ENCODE measurements at regions not wholly inside any gene's neighbourhood (a gene's known extent, or its start where the extent isn't known, plus 50 kb on each side); places are given as distances from the start of the nearest gene placed in this dataset.
A peak's percentile ranks its signal among the peaks of the same experiment; 100 is the strongest.

- WGBS, 3 donors = 15 to 44% (median 25%) methylated on average over 2 of the region's 2 CpGs
- FAIRE-seq (no peak), DNase-seq (no peak)
- Histone ChIP-seq H3K4me1 (ENCODE audit: control insufficient read depth in 3 of 3, insufficient read depth in 2 of 3, low read depth in 1 of 3, low read length in 2 of 3) (no peaks in the 10 kb centered on the region), H3K4me3 (ENCODE audit: low read depth in 1 of 3, low read length in 3 of 3) (no peak overlapping the region), H3K9me3 (ENCODE audit: control insufficient read depth in 2 of 2, insufficient read depth in 1 of 2, low read depth in 1 of 2, low read length in 1 of 2) (no peaks in the 10 kb centered on the region), H3K27me3 (ENCODE audit: control insufficient read depth in 3 of 3, insufficient read depth in 3 of 3, low read length in 3 of 3) (no peaks in the 10 kb centered on the region), H3K36me3 (ENCODE audit: control insufficient read depth in 3 of 3, insufficient read depth in 2 of 3, low read depth in 1 of 3, low read length in 3 of 3) (no peaks in the 10 kb centered on the region), H3K27ac (ENCODE audit: low read depth in 1 of 3, low read length in 2 of 3) (no peak overlapping the region)
These were observed 848.7 kb upstream of the NXPH2 start for GRCh38 chr2:139628931-139629330.

GRCh38 chr2:139626128-139626527, 845.9 kb upstream of the NXPH2 start:
- Histone ChIP-seq H3K4me3 (ENCODE audit: low read depth in 1 of 3, low read length in 3 of 3) (no peak overlapping the region), H3K27ac (ENCODE audit: low read depth in 1 of 3, low read length in 2 of 3) (no peak overlapping the region), H3K27me3 (ENCODE audit: control insufficient read depth in 3 of 3, insufficient read depth in 3 of 3, low read length in 3 of 3) (no peaks in the 10 kb centered on the region), H3K9me3 (ENCODE audit: control insufficient read depth in 2 of 2, insufficient read depth in 1 of 2, low read depth in 1 of 2, low read length in 1 of 2) (peaks cover 0 to 1% of the 10 kb centered on the region in 2 donors), H3K36me3 (ENCODE audit: control insufficient read depth in 3 of 3, insufficient read depth in 2 of 3, low read depth in 1 of 3, low read length in 3 of 3) (no peaks in the 10 kb centered on the region), H3K4me1 (ENCODE audit: control insufficient read depth in 3 of 3, insufficient read depth in 2 of 3, low read depth in 1 of 3, low read length in 2 of 3) (no peaks in the 10 kb centered on the region)
- FAIRE-seq (no peak), DNase-seq (no peak)
- 84 to 92% (median 87%) methylated on average over 3 of the region's 3 CpGs for WGBS, 3 donors

- FAIRE-seq = no peak
- WGBS, 3 donors = 65 to 76% (median 73%) methylated on average over 1 of the region's 1 CpG
- no peak for DNase-seq
These were observed 842.5 kb upstream of the NXPH2 start for GRCh38 chr2:139622691-139623090.

GRCh38 chr2:139617747-139618146, 837.6 kb upstream of the NXPH2 start:
- no peaks in the 10 kb centered on the region for H3K36me3 ChIP-seq (ENCODE audit: control insufficient read depth in 3 of 3, insufficient read depth in 2 of 3, low read depth in 1 of 3, low read length in 3 of 3)
- FAIRE-seq (no peak), DNase-seq (no peak)
- peaks cover 0 to 7% of the 10 kb centered on the region in 2 donors for H3K9me3 ChIP-seq (ENCODE audit: control insufficient read depth in 2 of 2, insufficient read depth in 1 of 2, low read depth in 1 of 2, low read length in 1 of 2)
- no peaks in the 10 kb centered on the region for H3K27me3 ChIP-seq (ENCODE audit: control insufficient read depth in 3 of 3, insufficient read depth in 3 of 3, low read length in 3 of 3)
- no peak overlapping the region for H3K4me3 ChIP-seq (ENCODE audit: low read depth in 1 of 3, low read length in 3 of 3)
- H3K4me1 ChIP-seq (ENCODE audit: control insufficient read depth in 3 of 3, insufficient read depth in 2 of 3, low read depth in 1 of 3, low read length in 2 of 3) = no peaks in the 10 kb centered on the region
- H3K27ac ChIP-seq (ENCODE audit: low read depth in 1 of 3, low read length in 2 of 3) = no peak overlapping the region

More at GRCh38 chr2:139622691-139623090, 842.5 kb upstream of the NXPH2 start:
- Histone ChIP-seq H3K36me3 (ENCODE audit: control insufficient read depth in 3 of 3, insufficient read depth in 2 of 3, low read depth in 1 of 3, low read length in 3 of 3) (no peaks in the 10 kb centered on the region), H3K9me3 (ENCODE audit: control insufficient read depth in 2 of 2, insufficient read depth in 1 of 2, low read depth in 1 of 2, low read length in 1 of 2) (peaks cover 0 to 7% of the 10 kb centered on the region in 2 donors), H3K27me3 (ENCODE audit: control insufficient read depth in 3 of 3, insufficient read depth in 3 of 3, low read length in 3 of 3) (no peaks in the 10 kb centered on the region), H3K27ac (ENCODE audit: low read depth in 1 of 3, low read length in 2 of 3) (no peak overlapping the region), H3K4me3 (ENCODE audit: low read depth in 1 of 3, low read length in 3 of 3) (no peak overlapping the region), H3K4me1 (ENCODE audit: control insufficient read depth in 3 of 3, insufficient read depth in 2 of 3, low read depth in 1 of 3, low read length in 2 of 3) (no peaks in the 10 kb centered on the region)

- no peaks in the 10 kb centered on the region for H3K36me3 ChIP-seq (ENCODE audit: control insufficient read depth in 3 of 3, insufficient read depth in 2 of 3, low read depth in 1 of 3, low read length in 3 of 3)
- H3K9me3 ChIP-seq (ENCODE audit: control insufficient read depth in 2 of 2, insufficient read depth in 1 of 2, low read depth in 1 of 2, low read length in 1 of 2) = peaks cover 0 to 11% of the 10 kb centered on the region in 2 donors
- FAIRE-seq (no peak), DNase-seq (no peak)
- no peak overlapping the region for H3K4me3 ChIP-seq (ENCODE audit: low read depth in 1 of 3, low read length in 3 of 3)
- 91 to 95% (median 92%) methylated on average over 3 of the region's 3 CpGs for WGBS, 3 donors
- H3K27me3 ChIP-seq (ENCODE audit: control insufficient read depth in 3 of 3, insufficient read depth in 3 of 3, low read length in 3 of 3) = no peaks in the 10 kb centered on the region
- H3K27ac ChIP-seq (ENCODE audit: low read depth in 1 of 3, low read length in 2 of 3) = no peak overlapping the region
- H3K4me1 ChIP-seq (ENCODE audit: control insufficient read depth in 3 of 3, insufficient read depth in 2 of 3, low read depth in 1 of 3, low read length in 2 of 3) = no peaks in the 10 kb centered on the region
These were observed 833.1 kb upstream of the NXPH2 start for GRCh38 chr2:139613264-139613663.

GRCh38 chr2:139610512-139610911, 830.3 kb upstream of the NXPH2 start:
- Histone ChIP-seq H3K27ac (ENCODE audit: low read depth in 1 of 3, low read length in 2 of 3) (no peak overlapping the region), H3K27me3 (ENCODE audit: control insufficient read depth in 3 of 3, insufficient read depth in 3 of 3, low read length in 3 of 3) (no peaks in the 10 kb centered on the region), H3K9me3 (ENCODE audit: control insufficient read depth in 2 of 2, insufficient read depth in 1 of 2, low read depth in 1 of 2, low read length in 1 of 2) (peaks cover 0 to 11% of the 10 kb centered on the region in 2 donors), H3K4me3 (ENCODE audit: low read depth in 1 of 3, low read length in 3 of 3) (no peak overlapping the region), H3K36me3 (ENCODE audit: control insufficient read depth in 3 of 3, insufficient read depth in 2 of 3, low read depth in 1 of 3, low read length in 3 of 3) (no peaks in the 10 kb centered on the region), H3K4me1 (ENCODE audit: control insufficient read depth in 3 of 3, insufficient read depth in 2 of 3, low read depth in 1 of 3, low read length in 2 of 3) (no peaks in the 10 kb centered on the region)
- 58 to 73% (median 67%) methylated on average over 3 of the region's 3 CpGs for WGBS, 3 donors
- DNase-seq (no peak), FAIRE-seq (no peak)

GRCh38 chr2:139609109-139609508, 828.9 kb upstream of the NXPH2 start:
- WGBS, 3 donors = 63 to 91% (median 83%) methylated on average over 3 of the region's 3 CpGs
- Histone ChIP-seq H3K27me3 (ENCODE audit: control insufficient read depth in 3 of 3, insufficient read depth in 3 of 3, low read length in 3 of 3) (no peaks in the 10 kb centered on the region), H3K36me3 (ENCODE audit: control insufficient read depth in 3 of 3, insufficient read depth in 2 of 3, low read depth in 1 of 3, low read length in 3 of 3) (no peaks in the 10 kb centered on the region), H3K4me1 (ENCODE audit: control insufficient read depth in 3 of 3, insufficient read depth in 2 of 3, low read depth in 1 of 3, low read length in 2 of 3) (no peaks in the 10 kb centered on the region), H3K4me3 (ENCODE audit: low read depth in 1 of 3, low read length in 3 of 3) (no peak overlapping the region), H3K27ac (ENCODE audit: low read depth in 1 of 3, low read length in 2 of 3) (no peak overlapping the region), H3K9me3 (ENCODE audit: control insufficient read depth in 2 of 2, insufficient read depth in 1 of 2, low read depth in 1 of 2, low read length in 1 of 2) (peaks cover 0 to 11% of the 10 kb centered on the region in 2 donors)
- DNase-seq = no peak
- no peak for FAIRE-seq

GRCh38 chr2:139605668-139606067, 825.5 kb upstream of the NXPH2 start:
- Histone ChIP-seq H3K4me1 (ENCODE audit: control insufficient read depth in 3 of 3, insufficient read depth in 2 of 3, low read depth in 1 of 3, low read length in 2 of 3) (no peaks in the 10 kb centered on the region), H3K27ac (ENCODE audit: low read depth in 1 of 3, low read length in 2 of 3) (no peak overlapping the region), H3K36me3 (ENCODE audit: control insufficient read depth in 3 of 3, insufficient read depth in 2 of 3, low read depth in 1 of 3, low read length in 3 of 3) (no peaks in the 10 kb centered on the region), H3K4me3 (ENCODE audit: low read depth in 1 of 3, low read length in 3 of 3) (no peak overlapping the region), H3K9me3 (ENCODE audit: control insufficient read depth in 2 of 2, insufficient read depth in 1 of 2, low read depth in 1 of 2, low read length in 1 of 2) (peaks cover 0 to 11% of the 10 kb centered on the region in 2 donors), H3K27me3 (ENCODE audit: control insufficient read depth in 3 of 3, insufficient read depth in 3 of 3, low read length in 3 of 3) (no peaks in the 10 kb centered on the region)
- peak; percentile 85 for FAIRE-seq
- no peak for DNase-seq
- WGBS, 3 donors = 93 to 95% (median 95%) methylated on average over 2 of the region's 2 CpGs

GRCh38 chr2:139600166-139600565, 820.0 kb upstream of the NXPH2 start:
- Histone ChIP-seq H3K4me3 (ENCODE audit: low read depth in 1 of 3, low read length in 3 of 3) (no peak overlapping the region), H3K9me3 (ENCODE audit: control insufficient read depth in 2 of 2, insufficient read depth in 1 of 2, low read depth in 1 of 2, low read length in 1 of 2) (no peaks in the 10 kb centered on the region), H3K27ac (ENCODE audit: low read depth in 1 of 3, low read length in 2 of 3) (no peak overlapping the region), H3K27me3 (ENCODE audit: control insufficient read depth in 3 of 3, insufficient read depth in 3 of 3, low read length in 3 of 3) (no peaks in the 10 kb centered on the region), H3K4me1 (ENCODE audit: control insufficient read depth in 3 of 3, insufficient read depth in 2 of 3, low read depth in 1 of 3, low read length in 2 of 3) (no peaks in the 10 kb centered on the region), H3K36me3 (ENCODE audit: control insufficient read depth in 3 of 3, insufficient read depth in 2 of 3, low read depth in 1 of 3, low read length in 3 of 3) (no peaks in the 10 kb centered on the region)
- no peak for DNase-seq
- no peak for FAIRE-seq
- 47 to 70% (median 67%) methylated on average over 2 of the region's 2 CpGs for WGBS, 3 donors

All from small intestine (tissue), 7 donors.